ENCODE measurements at regions not wholly inside any gene's neighbourhood (a gene's known extent, or its start where the extent isn't known, plus 50 kb on each side); places are given as distances from the start of the nearest gene placed in this dataset.
A peak's percentile ranks its signal among the peaks of the same experiment; 100 is the strongest.
"Not testable (repeated sequence)": the region's sequence is repeated elsewhere in the genome, so short reads cannot be mapped to it uniquely, and the experiment has no call there.

DNA sequence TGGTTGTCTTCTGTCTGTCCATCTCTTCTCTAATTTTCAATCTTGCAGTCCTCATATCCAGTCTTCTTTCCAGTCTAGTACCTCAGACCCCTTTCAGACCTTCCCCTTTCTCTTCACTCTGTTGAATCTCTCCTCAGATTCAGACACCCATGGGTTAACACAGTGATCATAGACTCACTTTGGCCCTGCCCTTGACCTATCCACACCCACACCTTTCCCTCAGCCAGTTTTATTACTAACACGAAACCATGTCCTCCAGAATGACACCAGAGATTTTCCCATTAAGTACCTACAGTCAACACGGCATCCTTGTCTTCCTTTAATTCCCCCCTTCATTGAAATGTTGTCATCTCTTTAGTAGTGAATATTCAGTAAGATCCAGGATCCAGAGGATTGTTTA lies 74.5 kb upstream of the UBE2E2 start:
- Histone ChIP-seq H3K27me3 (ENCODE audit: control insufficient read depth, insufficient read depth, low read length) (no peaks in the 10 kb centered on the region), H3K36me3 (ENCODE audit: control insufficient read depth, insufficient read depth, low read length) (no peaks in the 10 kb centered on the region), H3K9me3 (replicated peaks; ENCODE audit: control insufficient read depth, low read depth, low read length) (no peaks in the 10 kb centered on the region), H3K4me1 (ENCODE audit: control insufficient read depth, insufficient read depth, low read length) (no peaks in the 10 kb centered on the region), H3K4me3 (ENCODE audit: low read length) (no peak overlapping the region), H3K27ac (ENCODE audit: low read length) (peak overlapping the region; percentile 63)
- DNase-seq, result no peak
- WGBS (ENCODE audit: insufficient coverage), result no CpG with 5 or more reads among the region's 2 CpGs

DNA sequence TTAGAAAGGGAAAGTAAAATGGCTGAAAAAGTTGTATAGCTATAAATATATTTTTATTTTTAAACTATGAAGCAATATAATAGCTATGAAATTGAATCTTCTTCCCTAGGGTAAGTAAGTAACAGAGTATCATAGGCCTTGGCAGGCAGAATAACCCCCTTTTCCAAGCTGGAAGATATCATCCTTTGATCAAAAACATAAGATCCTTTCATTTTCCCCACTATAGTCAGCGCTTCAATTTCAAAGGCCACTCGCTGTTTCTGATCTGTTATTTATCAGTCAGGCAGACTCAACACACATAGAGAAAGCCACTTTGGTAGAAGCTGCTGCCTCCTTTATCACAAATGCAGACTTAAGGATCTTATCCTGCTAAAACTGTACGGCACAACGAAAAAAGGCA lies 74.0 kb upstream of the UBE2E2 start:
- H3K4me3 ChIP-seq (ENCODE audit: low read length), result no peak overlapping the region
- DNase-seq, result peak; percentile 83
- no peaks in the 10 kb centered on the region for H3K9me3 ChIP-seq (replicated peaks; ENCODE audit: control insufficient read depth, low read depth, low read length)
- H3K27ac ChIP-seq (ENCODE audit: low read length), result peak overlapping the region; percentile 63
- H3K4me1 ChIP-seq (ENCODE audit: control insufficient read depth, insufficient read depth, low read length), result no peaks in the 10 kb centered on the region
- WGBS (ENCODE audit: insufficient coverage), result 42% methylated on average over 4 of the region's 4 CpGs
- H3K27me3 ChIP-seq (ENCODE audit: control insufficient read depth, insufficient read depth, low read length), result no peaks in the 10 kb centered on the region
- H3K36me3 ChIP-seq (ENCODE audit: control insufficient read depth, insufficient read depth, low read length), result no peaks in the 10 kb centered on the region

DNA sequence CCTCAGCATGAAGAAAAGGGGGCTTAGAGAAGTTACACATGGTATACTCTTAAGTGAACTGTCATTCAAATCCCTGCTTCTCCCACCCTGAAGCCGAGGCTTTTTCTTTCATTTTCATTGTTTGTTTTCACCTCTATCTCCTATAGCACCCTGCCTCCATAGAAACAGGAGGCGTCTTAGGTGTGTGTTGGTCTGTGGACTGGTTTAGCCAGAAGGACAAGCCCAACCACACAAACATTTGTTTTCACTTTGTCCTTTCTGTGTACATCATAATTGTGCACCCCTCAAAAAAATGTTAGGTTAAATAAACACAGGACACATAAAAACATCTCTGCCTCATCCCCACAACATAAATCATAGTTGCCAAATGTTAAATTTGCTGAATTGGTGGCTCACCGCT lies 73.3 kb upstream of the UBE2E2 start:
- DNase-seq, result peak; percentile 94
- H3K4me3 ChIP-seq (ENCODE audit: low read length), result no peak overlapping the region
- H3K36me3 ChIP-seq (ENCODE audit: control insufficient read depth, insufficient read depth, low read length), result no peaks in the 10 kb centered on the region
- WGBS (ENCODE audit: insufficient coverage), result no CpG with 5 or more reads among the region's 3 CpGs
- no peaks in the 10 kb centered on the region for H3K9me3 ChIP-seq (replicated peaks; ENCODE audit: control insufficient read depth, low read depth, low read length)
- H3K27me3 ChIP-seq (ENCODE audit: control insufficient read depth, insufficient read depth, low read length), result no peaks in the 10 kb centered on the region
- H3K27ac ChIP-seq (ENCODE audit: low read length), result no peak overlapping the region
- no peaks in the 10 kb centered on the region for H3K4me1 ChIP-seq (ENCODE audit: control insufficient read depth, insufficient read depth, low read length)

DNA sequence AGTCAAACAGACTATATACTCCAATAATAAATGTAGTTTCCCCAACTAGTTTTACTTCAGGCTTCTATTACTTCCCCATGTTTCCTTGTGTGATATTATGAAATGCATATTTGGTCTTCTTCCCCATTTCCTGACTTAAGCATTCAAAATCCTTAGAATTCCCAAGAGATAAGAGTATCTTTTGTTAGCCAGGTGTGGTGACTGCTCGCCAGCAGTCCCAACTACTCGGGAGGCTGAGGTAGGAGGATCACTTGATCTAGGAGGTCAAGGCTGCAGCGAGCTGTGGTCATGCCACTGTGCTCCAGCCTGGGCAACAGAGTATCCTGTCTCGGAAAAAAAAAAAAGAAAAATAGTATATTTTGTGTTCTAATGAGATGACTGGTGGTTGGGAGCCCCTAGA lies 72.7 kb upstream of the UBE2E2 start:
- DNase-seq, result peak; percentile 37
- Histone ChIP-seq H3K36me3 (ENCODE audit: control insufficient read depth, insufficient read depth, low read length) (no peaks in the 10 kb centered on the region), H3K4me1 (ENCODE audit: control insufficient read depth, insufficient read depth, low read length) (no peaks in the 10 kb centered on the region), H3K27ac (ENCODE audit: low read length) (no peak overlapping the region), H3K4me3 (ENCODE audit: low read length) (no peak overlapping the region), H3K27me3 (ENCODE audit: control insufficient read depth, insufficient read depth, low read length) (no peaks in the 10 kb centered on the region), H3K9me3 (replicated peaks; ENCODE audit: control insufficient read depth, low read depth, low read length) (no peaks in the 10 kb centered on the region)
- 58% methylated on average over 3 of the region's 4 CpGs for WGBS (ENCODE audit: insufficient coverage)

DNA sequence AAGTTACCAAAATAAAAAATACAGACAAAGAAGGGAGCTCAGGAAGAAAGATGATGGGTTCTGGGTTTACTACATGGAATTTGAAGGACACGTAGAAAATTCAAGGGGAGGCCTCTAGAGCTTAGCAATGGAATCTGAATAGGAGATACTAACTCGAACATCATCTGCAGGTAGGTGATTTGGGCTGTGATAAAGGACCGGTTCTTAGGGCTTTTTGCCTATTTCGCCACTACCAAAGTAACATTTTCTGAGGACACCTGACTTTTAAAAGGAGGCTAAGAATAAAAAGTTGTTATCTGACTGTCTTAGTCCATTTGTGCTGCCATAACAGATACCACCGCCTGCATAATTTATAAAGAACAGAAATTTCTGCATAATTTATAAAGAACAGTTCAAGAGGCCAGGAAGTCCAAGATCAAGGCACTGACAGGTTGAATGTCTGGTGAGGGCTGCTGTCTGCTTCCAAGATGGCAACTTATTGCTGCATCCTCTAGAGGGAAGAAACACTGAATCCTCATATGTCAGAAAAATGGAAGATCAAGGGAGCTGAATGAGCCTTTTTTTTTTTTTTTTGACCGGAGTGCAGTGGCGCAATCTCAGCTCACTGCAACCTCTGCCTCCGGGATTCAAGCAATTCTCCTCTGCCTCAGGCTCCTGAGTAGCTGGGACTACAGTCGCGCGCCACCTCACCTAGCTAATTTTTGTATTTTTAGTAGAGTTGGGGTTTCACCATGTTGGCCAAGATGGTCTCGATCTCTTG lies 67.9 kb upstream of the UBE2E2 start:
- WGBS (ENCODE audit: insufficient coverage), result 80% methylated on average over 1 of the region's 12 CpGs
- Histone ChIP-seq H3K27ac (ENCODE audit: low read length) (no peak overlapping the region), H3K4me1 (ENCODE audit: control insufficient read depth, insufficient read depth, low read length) (no peaks in the 10 kb centered on the region), H3K9me3 (replicated peaks; ENCODE audit: control insufficient read depth, low read depth, low read length) (no peaks in the 10 kb centered on the region), H3K27me3 (ENCODE audit: control insufficient read depth, insufficient read depth, low read length) (no peaks in the 10 kb centered on the region), H3K36me3 (ENCODE audit: control insufficient read depth, insufficient read depth, low read length) (no peaks in the 10 kb centered on the region), H3K4me3 (ENCODE audit: low read length) (no peak overlapping the region)
- no peak for DNase-seq

DNA sequence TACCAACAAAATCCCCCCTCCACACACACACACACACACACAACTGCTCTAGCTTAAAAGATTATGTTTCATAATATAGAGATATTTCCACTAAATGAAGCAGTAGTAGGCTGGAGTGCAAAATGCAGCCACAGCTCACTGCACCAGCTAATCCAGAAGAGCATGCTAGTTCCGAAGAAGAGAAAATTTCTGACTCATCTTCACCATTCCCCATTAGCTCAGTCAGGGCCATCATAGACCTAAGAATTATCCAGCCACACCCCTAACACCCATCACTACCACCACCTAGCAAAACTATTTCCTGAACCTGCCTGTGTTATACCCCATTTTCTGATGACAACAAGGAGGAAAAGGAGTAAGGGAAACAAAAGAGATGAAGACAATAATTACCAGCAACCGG lies 67.1 kb upstream of the UBE2E2 start:
- no peak for DNase-seq
- Histone ChIP-seq H3K9me3 (replicated peaks; ENCODE audit: control insufficient read depth, low read depth, low read length) (no peaks in the 10 kb centered on the region), H3K4me1 (ENCODE audit: control insufficient read depth, insufficient read depth, low read length) (no peaks in the 10 kb centered on the region), H3K36me3 (ENCODE audit: control insufficient read depth, insufficient read depth, low read length) (no peaks in the 10 kb centered on the region), H3K27me3 (ENCODE audit: control insufficient read depth, insufficient read depth, low read length) (no peaks in the 10 kb centered on the region), H3K27ac (ENCODE audit: low read length) (no peak overlapping the region), H3K4me3 (ENCODE audit: low read length) (no peak overlapping the region)
- no CpG with 5 or more reads among the region's 2 CpGs for WGBS (ENCODE audit: insufficient coverage)

DNA sequence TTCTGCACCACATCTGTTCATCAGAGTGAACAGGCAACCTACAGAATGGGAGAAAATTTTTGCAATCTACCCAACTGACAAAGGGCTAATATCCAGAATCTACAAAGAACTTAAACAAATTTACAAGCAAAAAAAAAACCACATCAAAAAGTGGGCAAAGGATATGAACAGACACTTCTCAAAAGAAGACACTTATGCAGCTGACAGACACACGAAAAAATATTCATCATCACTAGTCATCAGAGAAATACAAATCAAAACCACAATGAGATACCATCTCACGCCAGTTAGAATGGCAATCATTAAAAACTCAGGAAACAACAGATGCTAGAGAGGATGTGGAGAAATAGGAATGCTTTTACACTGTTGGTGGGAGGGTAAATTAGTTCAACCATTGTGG lies 59.1 kb upstream of the UBE2E2 start:
- not testable (repeated sequence) for H3K27ac ChIP-seq (ENCODE audit: low read length); H3K4me1 ChIP-seq (ENCODE audit: control insufficient read depth, insufficient read depth, low read length); H3K9me3 ChIP-seq (replicated peaks; ENCODE audit: control insufficient read depth, low read depth, low read length); H3K4me3 ChIP-seq (ENCODE audit: low read length); H3K36me3 ChIP-seq (ENCODE audit: control insufficient read depth, insufficient read depth, low read length); H3K27me3 ChIP-seq (ENCODE audit: control insufficient read depth, insufficient read depth, low read length); DNase-seq
- WGBS (ENCODE audit: insufficient coverage), result no CpG with 5 or more reads among the region's 2 CpGs

DNA sequence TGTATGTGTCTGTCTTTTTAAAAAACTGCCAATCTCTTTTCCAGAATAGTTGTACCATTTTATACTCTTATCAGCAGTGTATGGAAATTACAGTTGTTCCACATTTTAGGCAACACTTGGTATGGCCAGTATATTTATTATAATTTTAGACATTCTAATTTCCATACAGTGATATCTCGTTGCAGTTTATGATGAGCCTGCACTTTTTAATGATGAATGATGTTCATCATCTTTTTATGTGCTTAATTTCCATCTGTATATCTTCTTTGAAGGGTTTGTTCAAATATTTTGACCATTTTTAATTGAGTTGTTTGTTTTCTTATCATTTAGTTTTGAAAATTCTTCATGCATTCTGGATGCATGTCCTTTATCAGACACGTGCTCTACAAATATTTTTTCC lies 57.0 kb upstream of the UBE2E2 start:
- Histone ChIP-seq H3K9me3 (replicated peaks; ENCODE audit: control insufficient read depth, low read depth, low read length) (no peaks in the 10 kb centered on the region), H3K27me3 (ENCODE audit: control insufficient read depth, insufficient read depth, low read length) (no peaks in the 10 kb centered on the region), H3K4me3 (ENCODE audit: low read length) (no peak overlapping the region), H3K27ac (ENCODE audit: low read length) (no peak overlapping the region), H3K36me3 (ENCODE audit: control insufficient read depth, insufficient read depth, low read length) (no peaks in the 10 kb centered on the region), H3K4me1 (ENCODE audit: control insufficient read depth, insufficient read depth, low read length) (no peaks in the 10 kb centered on the region)
- WGBS (ENCODE audit: insufficient coverage), result no CpG with 5 or more reads among the region's 2 CpGs
- no peak for DNase-seq

DNA sequence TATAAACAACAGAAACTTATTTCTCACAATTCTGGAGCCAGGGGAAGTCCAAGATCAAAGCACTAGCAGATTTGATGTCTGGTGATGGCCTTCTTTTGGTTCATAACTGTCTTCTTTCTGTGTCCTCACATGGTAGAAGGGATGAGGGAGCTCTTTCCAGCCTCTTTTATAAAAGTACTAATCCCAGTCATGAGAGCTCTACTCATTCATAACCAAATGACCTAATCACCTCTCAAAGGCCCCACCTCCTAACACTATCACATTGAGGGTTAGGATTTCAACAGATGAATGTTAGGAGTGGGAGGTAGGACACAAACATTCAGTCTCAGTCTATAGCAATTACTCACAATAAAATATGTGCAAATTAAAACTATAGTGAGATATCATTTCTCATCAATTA lies 50.1 kb upstream of the UBE2E2 start:
- H3K27ac ChIP-seq (ENCODE audit: low read length), result no peak overlapping the region
- H3K4me1 ChIP-seq (ENCODE audit: control insufficient read depth, insufficient read depth, low read length), result no peaks in the 10 kb centered on the region
- H3K27me3 ChIP-seq (ENCODE audit: control insufficient read depth, insufficient read depth, low read length), result no peaks in the 10 kb centered on the region
- peaks cover 4% of the 10 kb centered on the region for H3K9me3 ChIP-seq (replicated peaks; ENCODE audit: control insufficient read depth, low read depth, low read length)
- no peak for DNase-seq
- H3K4me3 ChIP-seq (ENCODE audit: low read length), result no peak overlapping the region
- H3K36me3 ChIP-seq (ENCODE audit: control insufficient read depth, insufficient read depth, low read length), result no peaks in the 10 kb centered on the region
